ENCODE measurements at regions not wholly inside any gene's neighbourhood (a gene's known extent, or its start where the extent isn't known, plus 50 kb on each side); places are given as distances from the start of the nearest gene placed in this dataset.

DNA sequence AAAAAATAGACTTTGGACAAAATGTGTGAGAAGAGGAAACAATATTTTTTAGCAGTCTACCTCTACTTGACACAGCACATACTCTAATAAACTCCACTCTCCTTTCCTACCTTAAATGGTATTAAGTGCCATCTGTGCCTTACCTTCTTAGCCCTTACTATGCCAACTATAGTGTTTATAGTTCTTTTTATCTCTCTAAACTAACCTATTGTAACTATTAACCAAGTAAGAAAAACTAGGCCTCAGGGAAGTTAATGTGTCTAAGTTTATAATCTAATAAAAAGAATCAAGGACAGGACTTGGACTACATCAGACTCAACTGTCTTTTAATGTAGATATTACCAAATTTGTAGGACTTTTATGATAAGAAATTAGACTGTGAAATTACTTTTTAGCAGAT is 251.7 kb upstream of the ROBO2 start:
- no peak overlapping the region for H2BK5ac ChIP-seq (ENCODE audit: low read depth, low read length)
- H3K9ac ChIP-seq (replicated peaks in 1 of 4; ENCODE audit: extremely low read depth in 1 of 4, low read depth in 3 of 4, low read length in 3 of 4): no peak overlapping the region
- H3K79me2 ChIP-seq (ENCODE audit: control insufficient read depth in 1 of 2, insufficient read depth in 2 of 2, low read length in 2 of 2): no peaks in the 10 kb centered on the region
- H3K79me1 ChIP-seq (ENCODE audit: low read depth, low read length): no peaks in the 10 kb centered on the region
- DNase-seq (ENCODE audit: low read depth in 1 of 2, low spot score in 2 of 2) (no peak), FAIRE-seq (no peak)
- no peak overlapping the region for H4K5ac ChIP-seq (ENCODE audit: insufficient read length, low read depth, low read length)
- H3K36me3 ChIP-seq (ENCODE audit: control insufficient read depth in 2 of 4, insufficient read depth in 4 of 4, low read length in 3 of 4): no peaks in the 10 kb centered on the region
- H3K27ac ChIP-seq (ENCODE audit: low read depth, low read length): no peak overlapping the region
- H2AK5ac ChIP-seq (ENCODE audit: low read depth, low read length): no peak overlapping the region
- H3K4me3 ChIP-seq (ENCODE audit: extremely low read depth in 1 of 4, insufficient read depth in 2 of 4, low read depth in 3 of 4, low read length in 4 of 4): no peak overlapping the region
- H3K23me2 ChIP-seq (ENCODE audit: low read depth, low read length): no peaks in the 10 kb centered on the region
- H2BK120ac ChIP-seq (replicated peaks; ENCODE audit: low read depth, low read length): no peak overlapping the region
- no peak overlapping the region for H3K18ac ChIP-seq (ENCODE audit: extremely low read depth, low read length)
- H3K4me1 ChIP-seq (replicated peaks in 1 of 4; ENCODE audit: control insufficient read depth in 3 of 4, insufficient read depth in 4 of 4, low read length in 3 of 4): peaks cover 0 to 5% (median 3%) of the 10 kb centered on the region in 4 experiments; a peak in 3 of 7 replicates
- no peak overlapping the region for H4K91ac ChIP-seq (replicated peaks; ENCODE audit: insufficient read length, low read length)
- H2AFZ ChIP-seq (ENCODE audit: low read length): no peak overlapping the region
- no peak overlapping the region for H4K8ac ChIP-seq (ENCODE audit: extremely low read depth, insufficient read depth, low read length)
- POLR2A ChIA-PET (ENCODE audit: partially characterized antibody): no interaction called here
- H4K20me1 ChIP-seq (replicated peaks in 1 of 2; ENCODE audit: control insufficient read depth in 1 of 2, insufficient read depth in 2 of 2, low read length in 2 of 2): no peaks in the 10 kb centered on the region
- no peak overlapping the region for H3K56ac ChIP-seq (replicated peaks; ENCODE audit: insufficient read length, low read depth, low read length)
- CTCF ChIA-PET (ENCODE audit: partially characterized antibody): no interaction called here
- no peak overlapping the region for H2BK12ac ChIP-seq (ENCODE audit: low read depth, low read length)
- H3K4ac ChIP-seq (replicated peaks; ENCODE audit: insufficient read length, low read depth, low read length): no peak overlapping the region
- no peaks in the 10 kb centered on the region for H3K9me3 ChIP-seq (ENCODE audit: insufficient read depth in 2 of 2, low read depth in 1 of 2, low read length in 1 of 2)
- no peak overlapping the region for H2BK15ac ChIP-seq (ENCODE audit: low read length)
- no peak overlapping the region for H3K4me2 ChIP-seq (ENCODE audit: insufficient read depth in 1 of 2, low read depth in 2 of 2, low read length in 2 of 2)
- H3K23ac ChIP-seq (ENCODE audit: insufficient read length): no peak overlapping the region
- TF ChIP-seq MAFK (IDR thresholded peaks at IDR 0.05; ENCODE audit: low read depth, low read length) (no peak), SP2 (IDR thresholded peaks at IDR 0.05; ENCODE audit: low read length) (no peak)
- TF ChIP-seq, protein P1, sequence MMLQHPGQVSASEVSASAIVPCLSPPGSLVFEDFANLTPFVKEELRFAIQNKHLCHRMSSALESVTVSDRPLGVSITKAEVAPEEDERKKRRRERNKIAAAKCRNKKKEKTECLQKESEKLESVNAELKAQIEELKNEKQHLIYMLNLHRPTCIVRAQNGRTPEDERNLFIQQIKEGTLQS (IDR thresholded peaks at IDR 0.05; ENCODE audit: insufficient read depth, low read depth, low read length): no peak
- no peaks in the 10 kb centered on the region for H3K27me3 ChIP-seq (replicated peaks in 1 of 4; ENCODE audit: control insufficient read depth in 3 of 4, extremely low read depth in 1 of 4, insufficient read depth in 3 of 4, low read length in 3 of 4)
- H3K14ac ChIP-seq (ENCODE audit: insufficient read length): no peak overlapping the region
- no peak overlapping the region for H2BK20ac ChIP-seq (ENCODE audit: low read length)

All from H1 (cell line).